ENCODE measurements at regions not wholly inside any gene's neighbourhood (a gene's known extent, or its start where the extent isn't known, plus 50 kb on each side); places are given as distances from the start of the nearest gene placed in this dataset.

DNA sequence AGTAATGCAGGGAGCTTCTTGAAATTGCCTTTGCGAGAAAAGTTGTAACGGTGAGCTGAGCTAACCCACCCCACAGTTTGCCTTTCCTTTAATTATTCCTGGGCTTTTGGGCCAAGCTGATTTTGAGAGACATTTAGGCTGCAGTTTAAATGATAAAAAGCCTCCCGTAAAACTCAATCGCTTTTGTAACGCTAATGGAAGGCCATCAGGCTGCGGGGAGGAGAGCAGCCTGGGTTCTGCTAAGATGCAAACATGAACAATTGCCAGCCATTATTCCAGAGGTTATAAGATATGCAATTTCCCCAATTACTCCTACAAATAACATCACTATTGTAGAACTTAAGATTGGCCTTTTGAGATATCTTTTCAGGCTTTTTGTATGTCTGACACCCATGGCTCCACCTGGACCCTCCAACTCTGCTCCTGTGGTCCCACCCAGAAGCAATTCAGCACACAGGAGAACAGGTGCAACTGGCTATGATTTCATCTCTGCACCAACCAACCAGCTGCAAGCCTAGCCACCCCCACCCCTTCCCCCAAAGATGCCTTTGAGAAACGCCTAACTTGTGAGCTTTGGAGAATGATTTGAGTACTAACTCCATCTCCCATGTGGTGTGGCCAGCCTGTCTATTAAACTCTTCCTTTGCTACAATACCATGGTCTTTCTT, 108.2 kb upstream of the FAM9C start (continued):
- TF ChIP-seq, protein P1, sequence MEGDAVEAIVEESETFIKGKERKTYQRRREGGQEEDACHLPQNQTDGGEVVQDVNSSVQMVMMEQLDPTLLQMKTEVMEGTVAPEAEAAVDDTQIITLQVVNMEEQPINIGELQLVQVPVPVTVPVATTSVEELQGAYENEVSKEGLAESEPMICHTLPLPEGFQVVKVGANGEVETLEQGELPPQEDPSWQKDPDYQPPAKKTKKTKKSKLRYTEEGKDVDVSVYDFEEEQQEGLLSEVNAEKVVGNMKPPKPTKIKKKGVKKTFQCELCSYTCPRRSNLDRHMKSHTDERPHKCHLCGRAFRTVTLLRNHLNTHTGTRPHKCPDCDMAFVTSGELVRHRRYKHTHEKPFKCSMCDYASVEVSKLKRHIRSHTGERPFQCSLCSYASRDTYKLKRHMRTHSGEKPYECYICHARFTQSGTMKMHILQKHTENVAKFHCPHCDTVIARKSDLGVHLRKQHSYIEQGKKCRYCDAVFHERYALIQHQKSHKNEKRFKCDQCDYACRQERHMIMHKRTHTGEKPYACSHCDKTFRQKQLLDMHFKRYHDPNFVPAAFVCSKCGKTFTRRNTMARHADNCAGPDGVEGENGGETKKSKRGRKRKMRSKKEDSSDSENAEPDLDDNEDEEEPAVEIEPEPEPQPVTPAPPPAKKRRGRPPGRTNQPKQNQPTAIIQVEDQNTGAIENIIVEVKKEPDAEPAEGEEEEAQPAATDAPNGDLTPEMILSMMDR (IDR thresholded peaks at IDR 0.05; ENCODE audit: low read depth, low read length, missing input control) = no peak
- no peak for TF ChIP-seq RXRA (IDR thresholded peaks at IDR 0.05)

DNA sequence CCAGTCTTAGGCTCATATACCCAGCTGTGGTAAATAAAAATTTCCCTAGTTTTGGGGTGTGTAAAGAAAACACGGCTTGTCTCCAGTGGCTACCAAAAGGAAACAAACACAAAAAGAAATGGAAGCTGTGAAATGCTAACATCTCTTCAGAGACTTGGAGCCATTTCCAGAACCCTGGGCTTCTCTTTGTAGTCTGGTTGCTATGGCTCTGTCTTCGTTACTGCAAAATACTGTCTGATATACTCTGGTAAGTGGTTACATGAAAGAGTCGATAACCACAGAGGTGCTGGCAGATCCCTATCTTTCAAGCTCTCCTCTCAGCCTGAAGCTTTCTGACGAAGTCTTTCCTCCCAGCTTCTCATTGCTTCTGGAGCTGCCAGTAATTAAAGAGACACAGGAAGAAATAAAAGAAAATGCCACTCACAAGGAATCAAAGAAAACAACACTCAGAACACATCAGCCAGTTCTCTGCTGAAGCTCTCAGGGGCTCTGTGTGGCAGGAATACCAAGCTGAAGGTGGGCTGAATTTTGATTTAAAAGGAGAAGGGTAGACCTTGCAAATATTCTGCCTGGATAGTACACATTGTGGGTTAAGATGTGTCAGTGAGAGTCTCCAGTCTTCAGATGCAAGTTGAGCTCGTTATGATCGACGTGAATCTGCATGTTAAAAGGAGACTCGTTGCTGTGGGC, 107.6 kb upstream of the FAM9C start:
- no peaks in the 10 kb centered on the region for H3K27me3 ChIP-seq (ENCODE audit: control insufficient read depth in 4 of 4, insufficient read depth in 4 of 4, low read length in 3 of 4)
- no peak overlapping the region for H3K4me3 ChIP-seq (ENCODE audit: low read depth in 1 of 3, low read length in 3 of 3)
- H3K36me3 ChIP-seq (ENCODE audit: control insufficient read depth in 4 of 4, insufficient read depth in 3 of 4, low read depth in 1 of 4, low read length in 3 of 4) = no peaks in the 10 kb centered on the region
- TF ChIP-seq HNF4G (IDR thresholded peaks at IDR 0.05) (no peak), NR2F2 (IDR thresholded peaks at IDR 0.05) (no peak), EGR1 (IDR thresholded peaks at IDR 0.05; ENCODE audit: low read depth in 2 of 2) (no peak), JUND (IDR thresholded peaks at IDR 0.05) (no peak), FOXA2 (IDR thresholded peaks at IDR 0.05) (no peak), HNF4A (conservative IDR thresholded peaks at IDR 0.05) (no peak), RXRA (IDR thresholded peaks at IDR 0.05) (no peak), YY1 (IDR thresholded peaks at IDR 0.05) (no peak), FOXA1 (IDR thresholded peaks at IDR 0.05) (no peak), RAD21 (IDR thresholded peaks at IDR 0.05) (no peak), GABPA (IDR thresholded peaks at IDR 0.05 in 1 of 2, conservative IDR thresholded peaks at IDR 0.05 in 1 of 2) (no peak), SP1 (IDR thresholded peaks at IDR 0.05) (no peak), TAF1 (conservative IDR thresholded peaks at IDR 0.05) (no peak)
- TF ChIP-seq, protein P2, sequence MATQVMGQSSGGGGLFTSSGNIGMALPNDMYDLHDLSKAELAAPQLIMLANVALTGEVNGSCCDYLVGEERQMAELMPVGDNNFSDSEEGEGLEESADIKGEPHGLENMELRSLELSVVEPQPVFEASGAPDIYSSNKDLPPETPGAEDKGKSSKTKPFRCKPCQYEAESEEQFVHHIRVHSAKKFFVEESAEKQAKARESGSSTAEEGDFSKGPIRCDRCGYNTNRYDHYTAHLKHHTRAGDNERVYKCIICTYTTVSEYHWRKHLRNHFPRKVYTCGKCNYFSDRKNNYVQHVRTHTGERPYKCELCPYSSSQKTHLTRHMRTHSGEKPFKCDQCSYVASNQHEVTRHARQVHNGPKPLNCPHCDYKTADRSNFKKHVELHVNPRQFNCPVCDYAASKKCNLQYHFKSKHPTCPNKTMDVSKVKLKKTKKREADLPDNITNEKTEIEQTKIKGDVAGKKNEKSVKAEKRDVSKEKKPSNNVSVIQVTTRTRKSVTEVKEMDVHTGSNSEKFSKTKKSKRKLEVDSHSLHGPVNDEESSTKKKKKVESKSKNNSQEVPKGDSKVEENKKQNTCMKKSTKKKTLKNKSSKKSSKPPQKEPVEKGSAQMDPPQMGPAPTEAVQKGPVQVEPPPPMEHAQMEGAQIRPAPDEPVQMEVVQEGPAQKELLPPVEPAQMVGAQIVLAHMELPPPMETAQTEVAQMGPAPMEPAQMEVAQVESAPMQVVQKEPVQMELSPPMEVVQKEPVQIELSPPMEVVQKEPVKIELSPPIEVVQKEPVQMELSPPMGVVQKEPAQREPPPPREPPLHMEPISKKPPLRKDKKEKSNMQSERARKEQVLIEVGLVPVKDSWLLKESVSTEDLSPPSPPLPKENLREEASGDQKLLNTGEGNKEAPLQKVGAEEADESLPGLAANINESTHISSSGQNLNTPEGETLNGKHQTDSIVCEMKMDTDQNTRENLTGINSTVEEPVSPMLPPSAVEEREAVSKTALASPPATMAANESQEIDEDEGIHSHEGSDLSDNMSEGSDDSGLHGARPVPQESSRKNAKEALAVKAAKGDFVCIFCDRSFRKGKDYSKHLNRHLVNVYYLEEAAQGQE (IDR thresholded peaks at IDR 0.05) = no peak
- TF ChIP-seq, protein P3, sequence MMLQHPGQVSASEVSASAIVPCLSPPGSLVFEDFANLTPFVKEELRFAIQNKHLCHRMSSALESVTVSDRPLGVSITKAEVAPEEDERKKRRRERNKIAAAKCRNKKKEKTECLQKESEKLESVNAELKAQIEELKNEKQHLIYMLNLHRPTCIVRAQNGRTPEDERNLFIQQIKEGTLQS (IDR thresholded peaks at IDR 0.05) = no peak
- TF ChIP-seq, protein P1 (IDR thresholded peaks at IDR 0.05; ENCODE audit: low read depth, low read length, missing input control) = no peak
- TF ChIP-seq, protein P4, sequence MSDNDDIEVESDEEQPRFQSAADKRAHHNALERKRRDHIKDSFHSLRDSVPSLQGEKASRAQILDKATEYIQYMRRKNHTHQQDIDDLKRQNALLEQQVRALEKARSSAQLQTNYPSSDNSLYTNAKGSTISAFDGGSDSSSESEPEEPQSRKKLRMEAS (IDR thresholded peaks at IDR 0.05) = no peak
- TF ChIP-seq, protein P5, sequence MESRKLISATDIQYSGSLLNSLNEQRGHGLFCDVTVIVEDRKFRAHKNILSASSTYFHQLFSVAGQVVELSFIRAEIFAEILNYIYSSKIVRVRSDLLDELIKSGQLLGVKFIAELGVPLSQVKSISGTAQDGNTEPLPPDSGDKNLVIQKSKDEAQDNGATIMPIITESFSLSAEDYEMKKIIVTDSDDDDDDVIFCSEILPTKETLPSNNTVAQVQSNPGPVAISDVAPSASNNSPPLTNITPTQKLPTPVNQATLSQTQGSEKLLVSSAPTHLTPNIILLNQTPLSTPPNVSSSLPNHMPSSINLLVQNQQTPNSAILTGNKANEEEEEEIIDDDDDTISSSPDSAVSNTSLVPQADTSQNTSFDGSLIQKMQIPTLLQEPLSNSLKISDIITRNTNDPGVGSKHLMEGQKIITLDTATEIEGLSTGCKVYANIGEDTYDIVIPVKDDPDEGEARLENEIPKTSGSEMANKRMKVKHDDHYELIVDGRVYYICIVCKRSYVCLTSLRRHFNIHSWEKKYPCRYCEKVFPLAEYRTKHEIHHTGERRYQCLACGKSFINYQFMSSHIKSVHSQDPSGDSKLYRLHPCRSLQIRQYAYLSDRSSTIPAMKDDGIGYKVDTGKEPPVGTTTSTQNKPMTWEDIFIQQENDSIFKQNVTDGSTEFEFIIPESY (IDR thresholded peaks at IDR 0.05) = no peak
- peaks cover 0 to 10% (median 3%) of the 10 kb centered on the region in 4 donors for H3K9me3 ChIP-seq (ENCODE audit: control insufficient read depth in 4 of 4, low read length in 3 of 4)
- H3K4me1 ChIP-seq (ENCODE audit: control insufficient read depth in 4 of 4, insufficient read depth in 4 of 4, low read length in 3 of 4) = no peaks in the 10 kb centered on the region
- DNase-seq (ENCODE audit: low spot score) = no peak
- H3K9ac ChIP-seq (ENCODE audit: low read depth in 1 of 2, low read length in 2 of 2) = no peak overlapping the region
- no peak overlapping the region for H3K27ac ChIP-seq (ENCODE audit: low read depth in 1 of 2, low read length in 2 of 2)
- 74% methylated on average over 8 of the region's 8 CpGs for WGBS

Measured in liver (tissue), 8 donors.